NOMO-1 treated with DMSO at 0.1 percent for 48 hours (cell line): ENCODE measurements at regions not wholly inside any gene's neighbourhood (a gene's known extent, or its start where the extent isn't known, plus 50 kb on each side); places are given as distances from the start of the nearest gene placed in this dataset.
"Not testable (repeated sequence)": the region's sequence is repeated elsewhere in the genome, so short reads cannot be mapped to it uniquely, and the experiment has no call there.

Experiments
- DNase-seq: peaks from one replicate; lab custom pipeline; 2025; ENCODE audit not compliant: unreplicated experiment; lab: John Stamatoyannopoulos, UW

GRCh38 chr6:168943231-168943905 lies 310.3 kb downstream of the THBS2 start:
- DNase-seq, result no peak

GRCh38 chr6:168942646-168943045 lies 311.0 kb downstream of the THBS2 start:
- no peak for DNase-seq

GRCh38 chr6:168941036-168941435 lies 312.6 kb downstream of the THBS2 start:
- DNase-seq, result no peak

- DNase-seq, result no peak
Observed at GRCh38 chr6:168939796-168940195, 313.9 kb downstream of the THBS2 start.

GRCh38 chr6:168939041-168939440 lies 314.6 kb downstream of the THBS2 start:
- no peak for DNase-seq

- no peak for DNase-seq
Observed at GRCh38 chr6:168938546-168938945, 315.1 kb downstream of the THBS2 start.

GRCh38 chr6:168937054-168937453 lies 316.6 kb downstream of the THBS2 start:
- DNase-seq, result no peak

- DNase-seq, result no peak
Observed at GRCh38 chr6:168935628-168936010, 318.0 kb downstream of the THBS2 start.

- DNase-seq, result no peak
Observed at GRCh38 chr6:168934660-168935627, 318.7 kb downstream of the THBS2 start.

GRCh38 chr6:168932171-168932570 lies 321.5 kb downstream of the THBS2 start:
- not testable (repeated sequence) for DNase-seq

- DNase-seq, result not testable (repeated sequence)
Observed at GRCh38 chr6:168931072-168931471, 322.6 kb downstream of the THBS2 start.

- DNase-seq, result no peak
Observed at GRCh38 chr6:168929871-168930450, 323.7 kb downstream of the THBS2 start.

- DNase-seq, result no peak
Observed at GRCh38 chr6:168928012-168928411, 325.6 kb downstream of the THBS2 start.

- DNase-seq, result no peak
Observed at GRCh38 chr6:168927026-168927425, 326.6 kb downstream of the THBS2 start.

- DNase-seq, result no peak
Observed at GRCh38 chr6:168926306-168926705, 327.3 kb downstream of the THBS2 start.

GRCh38 chr6:168925671-168926070 lies 328.0 kb downstream of the THBS2 start:
- no peak for DNase-seq

GRCh38 chr6:168923171-168923570 lies 330.5 kb downstream of the THBS2 start:
- no peak for DNase-seq

GRCh38 chr6:168922436-168922835 lies 331.2 kb downstream of the THBS2 start:
- DNase-seq, result no peak

GRCh38 chr6:168920289-168920688 lies 333.4 kb downstream of the THBS2 start:
- no peak for DNase-seq

- DNase-seq, result no peak
Observed at GRCh38 chr6:168919470-168920179, 334.0 kb downstream of the THBS2 start.

GRCh38 chr6:168916576-168917211 lies 337.0 kb downstream of the THBS2 start:
- no peak for DNase-seq
